Ramos (cell line): ENCODE measurements at regions not wholly inside any gene's neighbourhood (a gene's known extent, or its start where the extent isn't known, plus 50 kb on each side); places are given as distances from the start of the nearest gene placed in this dataset.
"Not testable (repeated sequence)": the region's sequence is repeated elsewhere in the genome, so short reads cannot be mapped to it uniquely, and the experiment has no call there.

Source experiments
- in situ Hi-C: fragments of 300-500 bp; cut with MboI; formaldehyde crosslinking; loops from one replicate; pipeline ENCODE4 v1.14.3; 2022; ENCODE audit warnings: low sequenced_read_pairs; ENCODE audit not compliant: unreplicated experiment

- in situ Hi-C loops = no loop called here
Measured at GRCh38 chr22:48310289-48310688, 1517.4 kb downstream of the BRD1 start.

DNA sequence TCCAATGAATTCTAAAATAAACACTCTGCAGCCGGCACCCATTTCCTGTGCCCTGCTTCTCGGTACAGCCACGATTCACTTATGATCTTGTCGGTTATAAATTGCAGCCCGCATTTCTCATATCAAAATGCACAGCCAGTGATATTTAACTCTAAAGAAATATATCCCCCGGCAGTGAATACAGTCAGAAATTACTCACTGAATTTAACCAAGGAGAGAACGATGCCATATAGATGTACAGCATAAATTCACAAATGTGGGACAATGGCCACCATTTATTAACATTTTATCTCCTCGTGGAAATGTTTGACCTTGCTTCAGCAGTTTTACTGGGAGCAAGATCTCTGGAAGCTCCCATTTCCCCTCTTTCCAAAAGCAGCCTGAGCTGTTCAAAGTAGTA, 1517.8 kb downstream of the BRD1 start:
- in situ Hi-C loops = no loop called here

GRCh38 chr22:48309115-48309705, 1518.5 kb downstream of the BRD1 start:
- in situ Hi-C loops = no loop called here

DNA sequence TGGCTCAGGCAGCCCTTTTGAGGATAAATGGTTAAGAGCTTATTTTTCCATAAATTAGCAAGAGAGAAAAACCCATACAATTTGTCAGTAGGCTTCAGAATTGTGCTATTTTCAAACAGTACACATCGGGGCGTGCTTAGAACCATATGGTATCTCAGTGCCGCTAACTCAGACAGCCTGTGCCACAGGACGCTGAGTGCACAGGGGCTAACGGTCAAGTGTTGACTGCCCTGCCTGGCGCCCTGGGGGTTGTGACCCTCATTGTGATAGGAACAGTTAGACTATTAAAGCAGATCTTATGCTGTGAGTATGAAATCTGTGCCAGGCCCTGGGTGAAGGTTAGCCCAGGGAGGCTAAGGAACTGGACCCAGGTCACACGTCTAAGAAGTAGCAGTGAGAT, 1519.7 kb downstream of the BRD1 start:
- in situ Hi-C loops = no loop called here

GRCh38 chr22:48306785-48307510, 1520.7 kb downstream of the BRD1 start:
- in situ Hi-C loops = no loop called here

GRCh38 chr22:48306284-48306683, 1521.4 kb downstream of the BRD1 start:
- in situ Hi-C loops = no loop called here

DNA sequence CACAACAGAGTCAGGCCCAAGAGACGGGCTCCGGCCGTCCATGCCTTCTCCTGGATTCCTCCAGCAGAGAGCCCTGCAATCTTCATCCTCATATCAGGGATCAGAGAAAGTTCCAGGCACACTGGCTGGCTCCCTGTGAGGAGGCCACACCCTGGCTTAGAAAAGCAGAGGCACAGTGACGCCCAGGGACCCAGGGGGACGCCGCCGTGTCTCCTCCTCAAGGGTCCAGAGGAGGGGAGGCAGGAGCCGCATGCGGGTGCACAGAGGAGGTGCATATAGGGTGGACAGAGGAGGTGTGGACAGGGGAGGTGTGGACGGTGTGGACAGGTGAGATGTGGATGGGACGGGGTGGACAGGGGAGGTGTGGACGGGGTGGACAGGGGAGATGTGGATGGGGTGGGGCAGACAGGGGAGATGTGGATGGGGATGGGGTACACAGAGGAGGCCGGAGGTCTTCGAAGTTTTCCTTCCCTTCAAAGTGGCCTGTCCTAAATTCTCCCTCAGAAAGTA, 1521.9 kb downstream of the BRD1 start:
- in situ Hi-C loops = no loop called here

DNA sequence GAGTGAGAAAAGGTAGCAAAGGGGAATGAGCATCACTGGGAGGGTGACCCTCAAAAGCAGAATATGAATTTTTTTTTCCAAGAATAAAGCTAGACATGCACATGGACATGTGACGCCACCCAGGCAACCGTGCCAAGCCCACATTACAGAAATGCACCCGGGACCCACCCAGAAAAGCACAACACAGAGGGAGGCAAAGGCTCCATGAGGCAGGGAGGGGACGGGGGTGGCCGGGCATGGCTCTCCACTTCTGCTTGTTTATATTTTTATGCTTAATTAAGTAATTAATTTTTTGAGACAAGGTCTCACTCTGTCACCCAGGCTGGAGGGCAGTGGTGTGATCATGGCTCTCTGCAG, 1524.3 kb downstream of the BRD1 start:
- in situ Hi-C loops = no loop called here

GRCh38 chr22:48302657-48303368, 1524.9 kb downstream of the BRD1 start:
- in situ Hi-C loops = no loop called here

DNA sequence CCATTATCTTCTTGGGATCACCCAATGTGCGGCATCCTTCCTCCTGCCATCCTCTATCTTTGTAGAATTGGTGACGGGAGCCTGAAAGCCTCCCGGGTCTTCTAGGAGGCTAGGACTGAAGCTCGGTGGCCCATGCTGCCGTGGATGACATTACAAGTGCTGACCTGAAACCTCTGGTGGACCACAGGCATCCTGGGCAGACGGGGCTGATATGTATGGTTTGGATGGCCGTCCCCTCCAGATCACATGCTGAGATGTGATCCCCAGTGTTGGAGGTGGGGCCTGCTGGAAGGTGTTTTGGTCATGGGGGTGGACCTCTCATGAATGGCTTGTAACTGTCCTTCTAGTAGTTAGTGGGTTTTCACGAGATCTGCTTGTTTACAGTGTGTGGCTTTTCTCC, 1525.8 kb downstream of the BRD1 start:
- in situ Hi-C loops = no loop called here

GRCh38 chr22:48301421-48301820, 1526.3 kb downstream of the BRD1 start:
- in situ Hi-C loops = no loop called here

- in situ Hi-C loops = no loop called here
Measured at GRCh38 chr22:48300877-48301276, 1526.8 kb downstream of the BRD1 start.

- in situ Hi-C loops = no loop called here
Measured at GRCh38 chr22:48299801-48300200, 1527.9 kb downstream of the BRD1 start.

DNA sequence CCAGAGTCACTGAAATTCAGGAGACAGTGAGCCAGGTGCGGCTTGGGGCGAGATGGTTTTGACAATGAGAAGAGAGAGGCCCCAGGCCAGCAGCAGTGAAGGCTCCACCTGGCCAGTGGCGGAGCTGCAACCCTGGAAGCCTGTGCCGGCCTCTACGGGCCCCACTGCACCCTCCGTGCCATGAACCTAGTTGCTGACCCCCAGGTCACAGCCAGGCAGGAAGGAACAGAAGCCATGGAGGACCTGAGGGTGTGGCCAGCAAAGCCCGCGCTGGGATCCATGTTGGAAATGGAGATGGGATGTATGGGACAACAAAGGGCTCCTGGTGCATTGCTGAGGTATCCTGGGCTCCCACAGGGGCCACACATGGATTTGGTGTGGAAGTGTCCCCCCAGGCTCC, 1528.5 kb downstream of the BRD1 start:
- in situ Hi-C loops = no loop called here

- in situ Hi-C loops = no loop called here
Measured at GRCh38 chr22:48297296-48297695, 1530.4 kb downstream of the BRD1 start.

- in situ Hi-C loops = not testable (repeated sequence)
Measured at GRCh38 chr22:48289954-48290353, 1527.5 kb downstream of the TBC1D22A start.

GRCh38 chr22:48288376-48288940, 1526.0 kb downstream of the TBC1D22A start:
- in situ Hi-C loops = no loop called here

GRCh38 chr22:48287031-48287430, 1524.6 kb downstream of the TBC1D22A start:
- in situ Hi-C loops = no loop called here

- in situ Hi-C loops = no loop called here
Measured at GRCh38 chr22:48284671-48285070, 1522.2 kb downstream of the TBC1D22A start.

DNA sequence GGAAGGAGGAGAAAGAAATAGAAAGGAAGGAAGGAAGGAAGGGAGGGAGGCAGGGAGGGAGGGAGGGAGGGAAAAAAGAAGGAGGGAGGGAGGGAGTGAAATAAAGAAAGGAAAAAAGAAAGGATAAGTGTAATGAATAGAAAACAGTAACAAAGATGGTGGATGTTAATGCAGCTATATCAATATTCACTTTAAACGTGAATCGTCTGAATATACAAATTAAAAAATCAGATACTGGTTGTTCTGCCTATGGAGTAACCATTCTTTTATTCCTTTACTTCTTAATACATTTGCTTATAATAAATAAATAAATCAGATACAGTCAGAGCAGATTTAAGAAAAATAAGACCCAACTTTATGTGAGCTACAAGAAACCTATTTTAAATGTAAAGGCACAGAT, 1520.4 kb downstream of the TBC1D22A start:
- in situ Hi-C loops = no loop called here

- in situ Hi-C loops = no loop called here
Measured at GRCh38 chr22:48279461-48279756, 1517.0 kb downstream of the TBC1D22A start.
